ENCODE measurements at regions not wholly inside any gene's neighbourhood (a gene's known extent, or its start where the extent isn't known, plus 50 kb on each side); places are given as distances from the start of the nearest gene placed in this dataset.

DNA sequence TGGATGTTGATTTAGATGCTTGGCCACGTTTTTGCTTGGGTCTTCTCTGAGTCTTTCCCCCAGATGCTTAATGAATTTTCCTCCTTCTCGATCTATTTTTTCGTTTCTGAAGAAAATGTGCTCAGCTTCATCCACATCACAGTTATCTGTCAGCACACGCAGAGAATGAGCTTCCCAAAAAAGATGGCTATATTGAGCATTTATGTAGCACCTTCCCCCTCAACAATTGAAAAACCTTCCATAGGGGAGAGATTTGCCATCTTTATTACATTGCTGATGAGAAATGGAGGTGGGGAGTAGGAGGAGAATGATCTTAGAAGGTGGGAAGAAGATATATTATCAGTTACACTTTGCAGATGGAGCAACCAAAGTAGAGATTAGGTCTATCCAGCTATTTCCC is 228.1 kb upstream of the PHYHIPL start (continued):
- TF ChIP-seq, protein P1, sequence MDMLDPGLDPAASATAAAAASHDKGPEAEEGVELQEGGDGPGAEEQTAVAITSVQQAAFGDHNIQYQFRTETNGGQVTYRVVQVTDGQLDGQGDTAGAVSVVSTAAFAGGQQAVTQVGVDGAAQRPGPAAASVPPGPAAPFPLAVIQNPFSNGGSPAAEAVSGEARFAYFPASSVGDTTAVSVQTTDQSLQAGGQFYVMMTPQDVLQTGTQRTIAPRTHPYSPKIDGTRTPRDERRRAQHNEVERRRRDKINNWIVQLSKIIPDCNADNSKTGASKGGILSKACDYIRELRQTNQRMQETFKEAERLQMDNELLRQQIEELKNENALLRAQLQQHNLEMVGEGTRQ (IDR thresholded peaks at IDR 0.05; ENCODE audit: borderline replicate concordance, low read depth, low read length): no peak
- no peak for TF ChIP-seq NFIC (IDR thresholded peaks at IDR 0.05; ENCODE audit: borderline replicate concordance)
- no peak for TF ChIP-seq GATA2 (CRISPR knock-in tag; IDR thresholded peaks at IDR 0.05)
- TF ChIP-seq JUND (IDR thresholded peaks at IDR 0.05): no peak
- no peak for TF ChIP-seq CTCF (IDR thresholded peaks at IDR 0.05)

- DNase-seq: no peak
- TF ChIP-seq FOSL2 (IDR thresholded peaks at IDR 0.05; ENCODE audit: borderline replicate concordance, low read depth): peak; percentile 79
- no peak for TF ChIP-seq EP300 (IDR thresholded peaks at IDR 0.05; ENCODE audit: borderline replicate concordance in 1 of 2, low read depth in 1 of 2, low read length in 1 of 2)
- no peak for TF ChIP-seq NRF1 (IDR thresholded peaks at IDR 0.05; ENCODE audit: low read depth, low read length)
- TF ChIP-seq SIN3A (IDR thresholded peaks at IDR 0.05; ENCODE audit: borderline replicate concordance, low read depth, low read length): no peak
- peak; percentile 63 for TF ChIP-seq JUND (IDR thresholded peaks at IDR 0.05)
- no peak for TF ChIP-seq RXRA (IDR thresholded peaks at IDR 0.05; ENCODE audit: borderline replicate concordance, low read depth)
- TF ChIP-seq, protein P2, sequence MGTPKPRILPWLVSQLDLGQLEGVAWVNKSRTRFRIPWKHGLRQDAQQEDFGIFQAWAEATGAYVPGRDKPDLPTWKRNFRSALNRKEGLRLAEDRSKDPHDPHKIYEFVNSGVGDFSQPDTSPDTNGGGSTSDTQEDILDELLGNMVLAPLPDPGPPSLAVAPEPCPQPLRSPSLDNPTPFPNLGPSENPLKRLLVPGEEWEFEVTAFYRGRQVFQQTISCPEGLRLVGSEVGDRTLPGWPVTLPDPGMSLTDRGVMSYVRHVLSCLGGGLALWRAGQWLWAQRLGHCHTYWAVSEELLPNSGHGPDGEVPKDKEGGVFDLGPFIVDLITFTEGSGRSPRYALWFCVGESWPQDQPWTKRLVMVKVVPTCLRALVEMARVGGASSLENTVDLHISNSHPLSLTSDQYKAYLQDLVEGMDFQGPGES (IDR thresholded peaks at IDR 0.05; ENCODE audit: low read depth, low read length): no peak
- peak; percentile 21; the same call in 1 of the 2 replicates for TF ChIP-seq TCF12 (IDR thresholded peaks at IDR 0.05)
- TF ChIP-seq, protein P1 (IDR thresholded peaks at IDR 0.05; ENCODE audit: borderline replicate concordance, low read depth, low read length): no peak
- no peak for TF ChIP-seq RCOR1 (IDR thresholded peaks at IDR 0.05; ENCODE audit: low read length)
- no peak for TF ChIP-seq FOXM1 (IDR thresholded peaks at IDR 0.05; ENCODE audit: low read depth)
- TF ChIP-seq, protein P3, sequence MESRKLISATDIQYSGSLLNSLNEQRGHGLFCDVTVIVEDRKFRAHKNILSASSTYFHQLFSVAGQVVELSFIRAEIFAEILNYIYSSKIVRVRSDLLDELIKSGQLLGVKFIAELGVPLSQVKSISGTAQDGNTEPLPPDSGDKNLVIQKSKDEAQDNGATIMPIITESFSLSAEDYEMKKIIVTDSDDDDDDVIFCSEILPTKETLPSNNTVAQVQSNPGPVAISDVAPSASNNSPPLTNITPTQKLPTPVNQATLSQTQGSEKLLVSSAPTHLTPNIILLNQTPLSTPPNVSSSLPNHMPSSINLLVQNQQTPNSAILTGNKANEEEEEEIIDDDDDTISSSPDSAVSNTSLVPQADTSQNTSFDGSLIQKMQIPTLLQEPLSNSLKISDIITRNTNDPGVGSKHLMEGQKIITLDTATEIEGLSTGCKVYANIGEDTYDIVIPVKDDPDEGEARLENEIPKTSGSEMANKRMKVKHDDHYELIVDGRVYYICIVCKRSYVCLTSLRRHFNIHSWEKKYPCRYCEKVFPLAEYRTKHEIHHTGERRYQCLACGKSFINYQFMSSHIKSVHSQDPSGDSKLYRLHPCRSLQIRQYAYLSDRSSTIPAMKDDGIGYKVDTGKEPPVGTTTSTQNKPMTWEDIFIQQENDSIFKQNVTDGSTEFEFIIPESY (IDR thresholded peaks at IDR 0.05; ENCODE audit: borderline replicate concordance, low read depth): no peak
- no peak for TF ChIP-seq MAX (IDR thresholded peaks at IDR 0.05; ENCODE audit: low read depth)
- TF ChIP-seq ELF1 (IDR thresholded peaks at IDR 0.05): no peak
- no peak for TF ChIP-seq GABPA (IDR thresholded peaks at IDR 0.05; ENCODE audit: low read depth)
- no peak for TF ChIP-seq SMC3 (IDR thresholded peaks at IDR 0.05; ENCODE audit: low read depth, low read length)
- TF ChIP-seq TEAD4 (IDR thresholded peaks at IDR 0.05; ENCODE audit: borderline replicate concordance, insufficient read depth): no peak
- TF ChIP-seq YY1 (IDR thresholded peaks at IDR 0.05; ENCODE audit: low read depth): no peak
- TF ChIP-seq, protein P4, sequence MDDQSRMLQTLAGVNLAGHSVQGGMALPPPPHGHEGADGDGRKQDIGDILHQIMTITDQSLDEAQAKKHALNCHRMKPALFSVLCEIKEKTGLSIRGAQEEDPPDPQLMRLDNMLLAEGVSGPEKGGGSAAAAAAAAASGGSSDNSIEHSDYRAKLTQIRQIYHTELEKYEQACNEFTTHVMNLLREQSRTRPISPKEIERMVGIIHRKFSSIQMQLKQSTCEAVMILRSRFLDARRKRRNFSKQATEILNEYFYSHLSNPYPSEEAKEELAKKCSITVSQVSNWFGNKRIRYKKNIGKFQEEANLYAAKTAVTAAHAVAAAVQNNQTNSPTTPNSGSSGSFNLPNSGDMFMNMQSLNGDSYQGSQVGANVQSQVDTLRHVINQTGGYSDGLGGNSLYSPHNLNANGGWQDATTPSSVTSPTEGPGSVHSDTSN (IDR thresholded peaks at IDR 0.05): peak; percentile 51; the same call in 1 of the 2 replicates
- no peak for TF ChIP-seq CHD2 (IDR thresholded peaks at IDR 0.05; ENCODE audit: low read length, partially characterized antibody)
- TF ChIP-seq USF1 (IDR thresholded peaks at IDR 0.05; ENCODE audit: borderline replicate concordance, low read depth): no peak
Measured at GRCh38 chr10:58950618-58951017, 225.8 kb upstream of the PHYHIPL start.

More at GRCh38 chr10:58950618-58951017, 225.8 kb upstream of the PHYHIPL start:
- Histone ChIP-seq H3K4me2 (no peak overlapping the region), H3K9ac (no peak overlapping the region), H3K9me2 (no peaks in the 10 kb centered on the region), H3K9me3 (no peaks in the 10 kb centered on the region), H3K27me3 (ENCODE audit: insufficient read depth) (no peaks in the 10 kb centered on the region), H3K4me3 (ENCODE audit: low read depth in 2 of 2, low read length in 1 of 2) (no peak overlapping the region), H3F3A (replicated peaks; ENCODE audit: insufficient read depth) (no peaks in the 10 kb centered on the region), H3K36me3 (replicated peaks in 1 of 2; ENCODE audit: control insufficient read depth in 1 of 2, insufficient read depth in 2 of 2, low read length in 1 of 2) (no peaks in the 10 kb centered on the region), H4K20me1 (ENCODE audit: insufficient read depth) (no peaks in the 10 kb centered on the region), H3K79me2 (ENCODE audit: insufficient read depth) (no peaks in the 10 kb centered on the region; the same call in 1 of the 2 replicates), H3K27ac (ENCODE audit: low read depth in 2 of 2, low read length in 1 of 2) (no peak overlapping the region), H3K4me1 (ENCODE audit: control insufficient read depth in 1 of 2, insufficient read depth in 2 of 2, low read depth in 1 of 2, low read length in 1 of 2) (peaks cover 0 to 2% of the 10 kb centered on the region in 2 experiments; a peak in 2 of 4 replicates), H2AFZ (ENCODE audit: low read depth) (no peak overlapping the region)
- ChIA-PET CTCF (interaction anchor here (0.7 to 0.8 kb wide), 2 partner anchors 268 to 672 kb away, joined by 3 read pairs; no protein-coding TSS in a partner anchor), POLR2A (no interaction called here)
- 50% methylated on average over 1 of the region's 1 CpG for WGBS (ENCODE audit: low lambda C conversion rate)
